CD8-positive, alpha-beta memory T cell (primary cell): ENCODE measurements at regions not wholly inside any gene's neighbourhood (a gene's known extent, or its start where the extent isn't known, plus 50 kb on each side); places are given as distances from the start of the nearest gene placed in this dataset.

ENCODE experiments used
- CTCF ChIA-PET: fragments of 350-600 bp; sonication (Branson Sonifier 250); formaldehyde crosslinking; loops from one replicate; lab custom pipeline; 2021; ENCODE audit warnings: antibody characterized with exemption; lab: Charles Lee
- POLR2A ChIA-PET: fragments of 350-600 bp; sonication (Branson Sonifier 250); formaldehyde crosslinking; loops from one replicate; lab custom pipeline; 2021; ENCODE audit warnings: antibody characterized with exemption; lab: Charles Lee
- DNase-seq, 5 donors: peaks; one replicate each; pipeline versions ENCODE4 v3.0.0 to v3.0.0-alpha.2; 2020 to 2022; ENCODE audit warnings: mixed read lengths in 1 of 5
- H3K27ac ChIP-seq: one replicate; pipeline ENCODE4 v1.7.0; 2013; ENCODE audit warnings: low read depth, mild to moderate bottlenecking, low read length, moderate library complexity
- H3K27me3 ChIP-seq: 2 replicates; pipeline ENCODE4 v1.7.0; 2013; ENCODE audit warnings: low read length, mild to moderate bottlenecking; ENCODE audit not compliant: insufficient read depth, poor library complexity, severe bottlenecking
- H3K36me3 ChIP-seq: 2 replicates; pipeline ENCODE4 v1.7.0; 2013; ENCODE audit warnings: mild to moderate bottlenecking, low read length, moderate library complexity; ENCODE audit not compliant: insufficient read depth
- H3K4me1 ChIP-seq: 2 replicates; pipeline ENCODE4 v1.7.0; 2013; ENCODE audit warnings: mild to moderate bottlenecking, low read length, moderate library complexity; ENCODE audit not compliant: insufficient read depth
- H3K4me3 ChIP-seq: 2 replicates; pipeline ENCODE4 v1.7.0; 2013; ENCODE audit warnings: mild to moderate bottlenecking, low read length
- H3K9me3 ChIP-seq: 2 replicates; pipeline ENCODE4 v1.7.0; 2013; ENCODE audit warnings: mild to moderate bottlenecking, low read length
- H3K27ac Mint-ChIP-seq, 8 donors: one replicate each; pipeline ENCODE4 v1.8.0; 2020 to 2021; ENCODE audit warnings: mixed read lengths in 8 of 8, mild to moderate bottlenecking in 6 of 8, inconsistent platforms in 3 of 8, moderate library complexity in 3 of 8
- H3K27me3 Mint-ChIP-seq, 2 donors: one replicate each; pipeline ENCODE4 v1.8.0; 2020 to 2021; ENCODE audit warnings: mixed read lengths in 2 of 2, mild to moderate bottlenecking in 1 of 2, moderate library complexity in 1 of 2
- H3K36me3 Mint-ChIP-seq, 3 donors: one replicate each; pipeline ENCODE4 v1.8.0; 2020 to 2021; ENCODE audit warnings: mixed read lengths in 3 of 3, inconsistent platforms in 1 of 3, mild to moderate bottlenecking in 1 of 3
- H3K4me1 Mint-ChIP-seq, 3 donors: one replicate each; pipeline ENCODE4 v1.8.0; 2020 to 2021; ENCODE audit warnings: mixed read lengths in 3 of 3, inconsistent platforms in 1 of 3, mild to moderate bottlenecking in 1 of 3
- H3K4me3 Mint-ChIP-seq, 7 donors: one replicate each; pipeline ENCODE4 v1.8.0; 2020 to 2021; ENCODE audit warnings: mixed read lengths in 7 of 7, mild to moderate bottlenecking in 6 of 7, moderate library complexity in 4 of 7, inconsistent platforms in 2 of 7
- H3K9me3 Mint-ChIP-seq, 5 donors: one replicate each; pipeline ENCODE4 v1.8.0; 2020 to 2022; ENCODE audit warnings: mixed read lengths in 5 of 5, mild to moderate bottlenecking in 3 of 5, moderate library complexity in 2 of 5, inconsistent platforms in 1 of 5

- Mint-ChIP-seq H3K9me3 (no peaks in the 10 kb centered on the region), H3K4me1 (peaks cover 0 to 18% (median 0%) of the 10 kb centered on the region in 3 donors), H3K27ac (no peak overlapping the region), H3K36me3 (no peaks in the 10 kb centered on the region), H3K27me3 (peaks cover 1 to 5% of the 10 kb centered on the region in 2 donors), H3K4me3 (no peak overlapping the region)
- no peaks in the 10 kb centered on the region for H3K27me3 ChIP-seq
- ChIA-PET POLR2A (no interaction called here), CTCF (no interaction called here)
- no peaks in the 10 kb centered on the region for H3K36me3 ChIP-seq
- DNase-seq: no peak
- H3K4me3 ChIP-seq: no peak overlapping the region
- H3K27ac ChIP-seq: no peak overlapping the region
- no peaks in the 10 kb centered on the region for H3K9me3 ChIP-seq
- peaks cover 16% of the 10 kb centered on the region for H3K4me1 ChIP-seq
Observed at GRCh38 chr10:3231951-3232730, 59.6 kb upstream of the PITRM1 start.

GRCh38 chr10:3229815-3230214 lies 57.2 kb upstream of the PITRM1 start:
- no peaks in the 10 kb centered on the region for H3K36me3 Mint-ChIP-seq
- no peaks in the 10 kb centered on the region for H3K27me3 ChIP-seq
- no peak for DNase-seq
- H3K27ac ChIP-seq: no peak overlapping the region
- H3K27me3 Mint-ChIP-seq: peaks cover 1 to 4% of the 10 kb centered on the region in 2 donors
- no peaks in the 10 kb centered on the region for H3K9me3 ChIP-seq
- H3K4me3 ChIP-seq: no peak overlapping the region
- H3K4me1 ChIP-seq: peaks cover 16% of the 10 kb centered on the region
- POLR2A ChIA-PET: no interaction called here
- H3K9me3 Mint-ChIP-seq: no peaks in the 10 kb centered on the region
- CTCF ChIA-PET: interaction anchor here (1.3 kb wide), 1 partner anchor 10 kb away, joined by 3 read pairs; no protein-coding TSS in a partner anchor
- no peaks in the 10 kb centered on the region for H3K36me3 ChIP-seq
- H3K4me3 Mint-ChIP-seq: no peak overlapping the region
- H3K4me1 Mint-ChIP-seq: peaks cover 0 to 20% (median 0%) of the 10 kb centered on the region in 3 donors
- H3K27ac Mint-ChIP-seq: no peak overlapping the region

GRCh38 chr10:3228629-3228945 lies 56.0 kb upstream of the PITRM1 start:
- POLR2A ChIA-PET: no interaction called here
- Histone ChIP-seq H3K4me1 (peaks cover 16% of the 10 kb centered on the region), H3K27me3 (no peaks in the 10 kb centered on the region), H3K9me3 (no peaks in the 10 kb centered on the region), H3K4me3 (no peak overlapping the region), H3K36me3 (no peaks in the 10 kb centered on the region), H3K27ac (no peak overlapping the region)
- Mint-ChIP-seq H3K4me3 (peak overlapping the region in 2 of 7 donors; percentile 15 to 38), H3K27ac (peak overlapping the region in 7 of 8 donors; percentile 42 to 97 (median 76)), H3K27me3 (peaks cover 0 to 1% of the 10 kb centered on the region in 2 donors), H3K9me3 (no peaks in the 10 kb centered on the region), H3K36me3 (no peaks in the 10 kb centered on the region), H3K4me1 (peaks cover 0 to 20% (median 0%) of the 10 kb centered on the region in 3 donors)
- no peak for DNase-seq
- CTCF ChIA-PET: interaction anchor here (1.6 kb wide), 1 partner anchor 31 kb away, joined by 5 read pairs; no protein-coding TSS in a partner anchor

- Histone ChIP-seq H3K36me3 (no peaks in the 10 kb centered on the region), H3K27ac (no peak overlapping the region), H3K4me3 (no peak overlapping the region), H3K27me3 (no peaks in the 10 kb centered on the region), H3K9me3 (no peaks in the 10 kb centered on the region), H3K4me1 (peaks cover 16% of the 10 kb centered on the region)
- H3K36me3 Mint-ChIP-seq: no peaks in the 10 kb centered on the region
- no peaks in the 10 kb centered on the region for H3K27me3 Mint-ChIP-seq
- peak overlapping the region; percentile 22 to 97 (median 83) for H3K27ac Mint-ChIP-seq
- DNase-seq: no peak
- H3K4me1 Mint-ChIP-seq: peaks cover 0 to 20% (median 0%) of the 10 kb centered on the region in 3 donors
- H3K4me3 Mint-ChIP-seq: peak overlapping the region; percentile 1 to 81 (median 63)
- POLR2A ChIA-PET: no interaction called here
- CTCF ChIA-PET: interaction anchor here (0.5 to 1.6 kb wide), 2 partner anchors 29 to 133 kb away, joined by 3 to 5 read pairs; no protein-coding TSS in a partner anchor
- no peaks in the 10 kb centered on the region for H3K9me3 Mint-ChIP-seq
Observed at GRCh38 chr10:3226960-3227744, 54.6 kb upstream of the PITRM1 start.

GRCh38 chr10:3225561-3225960 lies 53.0 kb upstream of the PITRM1 start:
- H3K36me3 ChIP-seq: no peaks in the 10 kb centered on the region
- Mint-ChIP-seq H3K9me3 (no peaks in the 10 kb centered on the region), H3K36me3 (no peaks in the 10 kb centered on the region), H3K4me3 (no peak overlapping the region), H3K27me3 (no peaks in the 10 kb centered on the region), H3K27ac (no peak overlapping the region), H3K4me1 (peaks cover 7 to 23% (median 8%) of the 10 kb centered on the region in 3 donors)
- DNase-seq: no peak
- ChIA-PET CTCF (no interaction called here), POLR2A (no interaction called here)
- peaks cover 16% of the 10 kb centered on the region for H3K4me1 ChIP-seq
- H3K27me3 ChIP-seq: no peaks in the 10 kb centered on the region
- no peak overlapping the region for H3K4me3 ChIP-seq
- no peaks in the 10 kb centered on the region for H3K9me3 ChIP-seq
- no peak overlapping the region for H3K27ac ChIP-seq

- Histone ChIP-seq H3K4me1 (peaks cover 16% of the 10 kb centered on the region), H3K4me3 (no peak overlapping the region), H3K27me3 (no peaks in the 10 kb centered on the region), H3K27ac (no peak overlapping the region), H3K9me3 (no peaks in the 10 kb centered on the region), H3K36me3 (no peaks in the 10 kb centered on the region)
- Mint-ChIP-seq H3K27me3 (no peaks in the 10 kb centered on the region), H3K9me3 (no peaks in the 10 kb centered on the region), H3K4me3 (no peak overlapping the region), H3K4me1 (peaks cover 7 to 23% (median 8%) of the 10 kb centered on the region in 3 donors), H3K36me3 (peaks cover 0 to 1% (median 0%) of the 10 kb centered on the region in 3 donors), H3K27ac (no peak overlapping the region)
- ChIA-PET POLR2A (no interaction called here), CTCF (no interaction called here)
- no peak for DNase-seq
Observed at GRCh38 chr10:3224241-3224640, 51.7 kb upstream of the PITRM1 start.

GRCh38 chr10:3222626-3223025 lies 50.0 kb upstream of the PITRM1 start:
- H3K9me3 Mint-ChIP-seq: no peaks in the 10 kb centered on the region

More at GRCh38 chr10:3222626-3223025, 50.0 kb upstream of the PITRM1 start:
- peaks cover 0 to 2% (median 0%) of the 10 kb centered on the region in 3 donors for H3K36me3 Mint-ChIP-seq
- no peak overlapping the region for H3K27ac Mint-ChIP-seq
- H3K4me1 Mint-ChIP-seq: peaks cover 7 to 9% (median 8%) of the 10 kb centered on the region in 3 donors
- no peaks in the 10 kb centered on the region for H3K9me3 ChIP-seq
- no peak for DNase-seq
- H3K27me3 ChIP-seq: no peaks in the 10 kb centered on the region
- peaks cover 2% of the 10 kb centered on the region for H3K4me1 ChIP-seq
- ChIA-PET POLR2A (no interaction called here), CTCF (interaction anchor here (1.9 kb wide), 1 partner anchor 25 kb away, joined by 9 read pairs; no protein-coding TSS in a partner anchor)
- no peak overlapping the region for H3K27ac ChIP-seq
- no peak overlapping the region for H3K4me3 Mint-ChIP-seq
- no peak overlapping the region for H3K4me3 ChIP-seq
- peaks cover 0 to 3% of the 10 kb centered on the region in 2 donors for H3K27me3 Mint-ChIP-seq
- no peaks in the 10 kb centered on the region for H3K36me3 ChIP-seq
